SU-DHL-6 (cell line): ENCODE measurements at regions not wholly inside any gene's neighbourhood (a gene's known extent, or its start where the extent isn't known, plus 50 kb on each side); places are given as distances from the start of the nearest gene placed in this dataset.

Experiments
- EZH2phosphoT487 ChIP-seq: fragments of 200-600 bp; sonication (generic), shearing (Covaris generic); conservative IDR thresholded peaks from 2 replicates; pipeline ENCODE4 v1.6.1; 2018; ENCODE audit warnings: mild to moderate bottlenecking, antibody characterized with exemption, low read length, moderate library complexity, mixed read lengths
- TF ChIP-seq, protein P1 (sequence below): fragments of 200-600 bp; sonication (generic); IDR thresholded peaks from one replicate; pipeline ENCODE4 v1.5.1; 2017; ENCODE audit warnings: antibody characterized with exemption, mild to moderate bottlenecking, low read length, moderate library complexity; ENCODE audit not compliant: insufficient read depth, poor library complexity, severe bottlenecking

- TF ChIP-seq, protein P1, sequence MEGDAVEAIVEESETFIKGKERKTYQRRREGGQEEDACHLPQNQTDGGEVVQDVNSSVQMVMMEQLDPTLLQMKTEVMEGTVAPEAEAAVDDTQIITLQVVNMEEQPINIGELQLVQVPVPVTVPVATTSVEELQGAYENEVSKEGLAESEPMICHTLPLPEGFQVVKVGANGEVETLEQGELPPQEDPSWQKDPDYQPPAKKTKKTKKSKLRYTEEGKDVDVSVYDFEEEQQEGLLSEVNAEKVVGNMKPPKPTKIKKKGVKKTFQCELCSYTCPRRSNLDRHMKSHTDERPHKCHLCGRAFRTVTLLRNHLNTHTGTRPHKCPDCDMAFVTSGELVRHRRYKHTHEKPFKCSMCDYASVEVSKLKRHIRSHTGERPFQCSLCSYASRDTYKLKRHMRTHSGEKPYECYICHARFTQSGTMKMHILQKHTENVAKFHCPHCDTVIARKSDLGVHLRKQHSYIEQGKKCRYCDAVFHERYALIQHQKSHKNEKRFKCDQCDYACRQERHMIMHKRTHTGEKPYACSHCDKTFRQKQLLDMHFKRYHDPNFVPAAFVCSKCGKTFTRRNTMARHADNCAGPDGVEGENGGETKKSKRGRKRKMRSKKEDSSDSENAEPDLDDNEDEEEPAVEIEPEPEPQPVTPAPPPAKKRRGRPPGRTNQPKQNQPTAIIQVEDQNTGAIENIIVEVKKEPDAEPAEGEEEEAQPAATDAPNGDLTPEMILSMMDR = no peak
- TF ChIP-seq EZH2phosphoT487 = no peak
These were observed 182.5 kb downstream of the CSNK2A3 start for GRCh38 chr11:11170352-11171084.
